OCI-LY1 (cell line): ENCODE measurements at regions not wholly inside any gene's neighbourhood (a gene's known extent, or its start where the extent isn't known, plus 50 kb on each side); places are given as distances from the start of the nearest gene placed in this dataset.

ENCODE experiments used
- H2AFZ ChIP-seq: fragments of 200-600 bp; sonication (generic), shearing (Covaris generic); 2 replicates; pipeline ENCODE4 v1.6.0; 2014; ENCODE audit warnings: antibody characterized with exemption, mild to moderate bottlenecking, low read length
- H3F3A ChIP-seq: fragments of 200-600 bp; sonication (generic), shearing (Covaris generic); 2 replicates; pipeline ENCODE4 v1.6.0; 2014; ENCODE audit warnings: mild to moderate bottlenecking, antibody characterized with exemption, low read length, moderate library complexity; ENCODE audit not compliant: insufficient read depth
- H3K27ac ChIP-seq: fragments of 200-600 bp; sonication (generic); 2 replicates; pipeline ENCODE4 v1.5.1; 2014; ENCODE audit warnings: low read length, mixed run types, mild to moderate bottlenecking, low read depth; ENCODE audit not compliant: poor library complexity, severe bottlenecking
- H3K27me3 ChIP-seq: fragments of 200-600 bp; sonication (generic); 2 replicates; pipeline ENCODE4 v1.6.0; 2014; ENCODE audit warnings: antibody characterized with exemption, mild to moderate bottlenecking, low read length, moderate library complexity; ENCODE audit not compliant: insufficient read depth
- H3K36me3 ChIP-seq: fragments of 200-600 bp; sonication (generic); 2 replicates; pipeline ENCODE4 v1.6.1; 2014; ENCODE audit warnings: mild to moderate bottlenecking, antibody characterized with exemption, low read length, moderate library complexity, mixed read lengths; ENCODE audit not compliant: insufficient read depth
- H3K4me1 ChIP-seq: fragments of 200-600 bp; sonication (generic); 2 replicates; pipeline ENCODE4 v1.5.1; 2014; ENCODE audit warnings: mild to moderate bottlenecking, low read length, moderate library complexity; ENCODE audit not compliant: insufficient read depth, severe bottlenecking
- H3K4me2 ChIP-seq: fragments of 200-600 bp; sonication (generic), shearing (Covaris generic); 2 replicates; pipeline ENCODE4 v1.6.1; 2014; ENCODE audit warnings: low read length
- H3K4me3 ChIP-seq: fragments of 200-600 bp; sonication (generic); 2 replicates; pipeline ENCODE4 v1.5.1; 2014; ENCODE audit warnings: low read length, low read depth, mild to moderate bottlenecking, mixed read lengths; ENCODE audit not compliant: poor library complexity, severe bottlenecking
- H3K79me2 ChIP-seq: fragments of 200-600 bp; shearing (Covaris generic); 2 replicates; pipeline ENCODE4 v1.6.1; 2016; ENCODE audit warnings: mixed run types, low read length, mixed read lengths; ENCODE audit not compliant: insufficient read depth
- H3K9ac ChIP-seq: fragments of 200-600 bp; sonication (generic), shearing (Covaris generic); 2 replicates; pipeline ENCODE4 v1.6.1; 2014; ENCODE audit warnings: mild to moderate bottlenecking, low read length, mixed read lengths
- H3K9me2 ChIP-seq: fragments of 200-600 bp; sonication (generic), shearing (Covaris generic); 2 replicates; pipeline ENCODE4 v1.6.1; 2014; ENCODE audit warnings: low read depth, mild to moderate bottlenecking, low read length, mixed read lengths
- H3K9me3 ChIP-seq: fragments of 200-600 bp; shearing (Covaris generic); 2 replicates; pipeline ENCODE4 v1.6.1; 2014; ENCODE audit warnings: low read length, mixed read lengths
- H4K20me1 ChIP-seq: fragments of 200-600 bp; sonication (generic), shearing (Covaris generic); 2 replicates; pipeline ENCODE4 v1.6.0; 2016; ENCODE audit warnings: mild to moderate bottlenecking, low read length; ENCODE audit not compliant: insufficient read depth
- CTCF ChIP-seq: fragments of 200-600 bp; sonication (generic), shearing (Covaris generic); IDR thresholded peaks from 2 replicates; pipeline ENCODE4 v1.5.1; 2017; ENCODE audit warnings: mild to moderate bottlenecking, antibody characterized with exemption, low read length, moderate library complexity, mixed read lengths
- EZH2 ChIP-seq: fragments of 200-600 bp; sonication (generic), shearing (Covaris generic); IDR thresholded peaks from 2 replicates; pipeline ENCODE4 v1.8.0; 2017; ENCODE audit warnings: borderline replicate concordance, mixed run types, mild to moderate bottlenecking, antibody characterized with exemption, low read length, moderate library complexity, mixed read lengths

DNA sequence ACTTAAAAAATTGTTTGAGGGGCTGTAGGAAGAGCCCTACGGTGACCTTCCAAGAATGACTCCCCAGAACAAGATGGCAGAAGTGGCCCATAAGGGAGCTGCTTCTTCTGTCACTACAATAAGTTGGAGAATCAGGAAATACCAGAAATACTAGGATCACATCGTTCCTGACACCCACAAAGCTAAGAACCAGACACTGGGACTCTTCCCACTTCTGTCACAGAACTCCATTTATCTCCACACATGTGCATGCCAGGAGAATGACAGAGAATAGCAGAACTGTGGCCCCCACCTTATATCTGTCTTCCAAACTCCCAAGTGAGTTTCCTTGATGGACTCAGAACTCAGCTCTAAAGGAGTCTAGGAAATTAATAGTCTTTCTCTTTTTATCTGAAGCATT, 54.6 kb upstream of the UBR2 start:
- H3K36me3 ChIP-seq, result no peaks in the 10 kb centered on the region
- no peak overlapping the region for H2AFZ ChIP-seq
- H3K27me3 ChIP-seq, result no peaks in the 10 kb centered on the region; the same call in 1 of the 2 replicates
- no peaks in the 10 kb centered on the region for H3K9me3 ChIP-seq
- peaks cover 3% of the 10 kb centered on the region for H3K4me1 ChIP-seq
- no peaks in the 10 kb centered on the region for H4K20me1 ChIP-seq
- H3F3A ChIP-seq, result no peaks in the 10 kb centered on the region
- H3K4me2 ChIP-seq, result no peak overlapping the region
- H3K9ac ChIP-seq, result no peak overlapping the region
- no peaks in the 10 kb centered on the region for H3K9me2 ChIP-seq
- no peak overlapping the region for H3K27ac ChIP-seq
- no peaks in the 10 kb centered on the region for H3K79me2 ChIP-seq
- no peak overlapping the region for H3K4me3 ChIP-seq
- TF ChIP-seq EZH2 (no peak), CTCF (no peak)

DNA sequence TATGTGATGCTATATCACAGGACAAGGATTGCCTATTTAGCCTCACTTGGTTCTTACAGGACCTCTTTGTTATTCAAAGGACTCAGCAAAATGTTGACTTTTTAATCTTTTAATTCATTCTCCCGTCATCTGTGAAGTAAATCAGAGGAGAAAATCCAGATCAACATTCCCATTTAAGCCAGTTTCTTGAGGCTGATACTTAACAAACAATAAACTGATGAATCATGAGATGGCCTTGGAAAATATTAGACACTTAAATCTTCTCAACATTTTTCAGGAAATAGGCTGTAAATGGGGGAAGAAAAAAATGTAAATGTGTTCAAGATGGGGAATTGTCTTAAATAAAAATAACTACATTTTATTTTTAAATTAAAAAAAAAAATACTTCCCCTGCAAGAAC, 55.9 kb upstream of the UBR2 start:
- Histone ChIP-seq H3K4me1 (peaks cover 3% of the 10 kb centered on the region), H3K27me3 (no peaks in the 10 kb centered on the region; the same call in 1 of the 2 replicates), H3K4me2 (no peak overlapping the region), H3K36me3 (no peaks in the 10 kb centered on the region), H4K20me1 (no peaks in the 10 kb centered on the region), H3K79me2 (no peaks in the 10 kb centered on the region), H3K9me3 (no peaks in the 10 kb centered on the region), H3K9ac (no peak overlapping the region), H3F3A (no peaks in the 10 kb centered on the region), H3K4me3 (no peak overlapping the region), H3K9me2 (no peaks in the 10 kb centered on the region), H2AFZ (no peak overlapping the region), H3K27ac (no peak overlapping the region)
- no peak for TF ChIP-seq CTCF

- Histone ChIP-seq H3K4me1 (peaks cover 3% of the 10 kb centered on the region), H3K27ac (no peak overlapping the region)
Observed at GRCh38 chr6:42507195-42507594, 55.5 kb upstream of the TRERF1 start.

More at GRCh38 chr6:42507195-42507594, 55.5 kb upstream of the TRERF1 start:
- Histone ChIP-seq H3K4me2 (no peak overlapping the region), H2AFZ (no peak overlapping the region), H3K79me2 (no peaks in the 10 kb centered on the region), H4K20me1 (no peaks in the 10 kb centered on the region), H3K9me3 (no peaks in the 10 kb centered on the region), H3K9me2 (no peaks in the 10 kb centered on the region), H3F3A (no peaks in the 10 kb centered on the region), H3K36me3 (no peaks in the 10 kb centered on the region), H3K27me3 (no peaks in the 10 kb centered on the region; the same call in 1 of the 2 replicates), H3K9ac (no peak overlapping the region), H3K4me3 (no peak overlapping the region)
- no peak for TF ChIP-seq CTCF
- TF ChIP-seq EZH2, result no peak
